ENCODE measurements at regions not wholly inside any gene's neighbourhood (a gene's known extent, or its start where the extent isn't known, plus 50 kb on each side); places are given as distances from the start of the nearest gene placed in this dataset.

- no peak for ATAC-seq (replicated peaks)
- no peaks in the 10 kb centered on the region for H3K36me3 Mint-ChIP-seq (ENCODE audit: insufficient read depth)
- H3K27me3 Mint-ChIP-seq = no peaks in the 10 kb centered on the region
- no peak overlapping the region for H3K27ac Mint-ChIP-seq
- DNase-seq = no peak
- peaks cover 0 to 9% of the 10 kb centered on the region in 2 donors for H3K9me3 Mint-ChIP-seq
- H3K4me1 Mint-ChIP-seq (ENCODE audit: low read depth in 2 of 2) = peaks cover 15 to 19% of the 10 kb centered on the region in 2 donors
- no peak overlapping the region for H3K4me3 Mint-ChIP-seq
Measured at GRCh38 chr3:187832202-187832601, 86.9 kb upstream of the BCL6 start.

GRCh38 chr3:187833375-187833774, 88.1 kb upstream of the BCL6 start:
- DNase-seq = no peak
- Mint-ChIP-seq H3K9me3 (peaks cover 0 to 9% of the 10 kb centered on the region in 2 donors), H3K36me3 (ENCODE audit: insufficient read depth) (no peaks in the 10 kb centered on the region), H3K4me1 (ENCODE audit: low read depth in 2 of 2) (peaks cover 14 to 18% of the 10 kb centered on the region in 2 donors), H3K27ac (no peak overlapping the region), H3K27me3 (no peaks in the 10 kb centered on the region), H3K4me3 (no peak overlapping the region)
- no peak for ATAC-seq (replicated peaks)

- peaks cover 8 to 12% of the 10 kb centered on the region in 2 donors for H3K4me1 Mint-ChIP-seq (ENCODE audit: low read depth in 2 of 2)
- DNase-seq (no peak), ATAC-seq (replicated peaks) (no peak)
- no peaks in the 10 kb centered on the region for H3K36me3 Mint-ChIP-seq (ENCODE audit: insufficient read depth)
- H3K27ac Mint-ChIP-seq = no peak overlapping the region
- H3K27me3 Mint-ChIP-seq = no peaks in the 10 kb centered on the region
- H3K9me3 Mint-ChIP-seq = peaks cover 0 to 9% of the 10 kb centered on the region in 2 donors
- no peak overlapping the region for H3K4me3 Mint-ChIP-seq
Measured at GRCh38 chr3:187833799-187834578, 88.7 kb upstream of the BCL6 start.

GRCh38 chr3:187836823-187837770, 91.8 kb upstream of the BCL6 start:
- H3K27me3 Mint-ChIP-seq = peaks cover 0 to 6% of the 10 kb centered on the region in 2 donors
- no peak for ATAC-seq (replicated peaks)
- H3K27ac Mint-ChIP-seq = no peak overlapping the region
- no peaks in the 10 kb centered on the region for H3K36me3 Mint-ChIP-seq (ENCODE audit: insufficient read depth)
- DNase-seq = no peak
- H3K4me3 Mint-ChIP-seq = no peak overlapping the region
- H3K4me1 Mint-ChIP-seq (ENCODE audit: low read depth in 2 of 2) = peaks cover 0 to 5% of the 10 kb centered on the region in 2 donors
- peaks cover 0 to 9% of the 10 kb centered on the region in 2 donors for H3K9me3 Mint-ChIP-seq

GRCh38 chr3:187838016-187838540, 92.8 kb upstream of the BCL6 start:
- H3K27me3 Mint-ChIP-seq = peaks cover 0 to 6% of the 10 kb centered on the region in 2 donors
- H3K27ac Mint-ChIP-seq = no peak overlapping the region

GRCh38 chr3:187839422-187839821, 94.2 kb upstream of the BCL6 start:
- Mint-ChIP-seq H3K36me3 (ENCODE audit: insufficient read depth) (no peaks in the 10 kb centered on the region), H3K27me3 (peaks cover 5 to 13% of the 10 kb centered on the region in 2 donors), H3K4me1 (ENCODE audit: low read depth in 2 of 2) (no peaks in the 10 kb centered on the region), H3K9me3 (peaks cover 0 to 8% of the 10 kb centered on the region in 2 donors), H3K27ac (no peak overlapping the region), H3K4me3 (no peak overlapping the region)
- ATAC-seq (replicated peaks) (no peak), DNase-seq (no peak)

More at GRCh38 chr3:187838016-187838540, 92.8 kb upstream of the BCL6 start:
- ATAC-seq (replicated peaks) (no peak), DNase-seq (no peak)
- no peaks in the 10 kb centered on the region for H3K36me3 Mint-ChIP-seq (ENCODE audit: insufficient read depth)
- H3K4me3 Mint-ChIP-seq = no peak overlapping the region
- peaks cover 0 to 9% of the 10 kb centered on the region in 2 donors for H3K9me3 Mint-ChIP-seq
- H3K4me1 Mint-ChIP-seq (ENCODE audit: low read depth in 2 of 2) = no peaks in the 10 kb centered on the region

GRCh38 chr3:187840856-187841255, 95.6 kb upstream of the BCL6 start:
- H3K9me3 Mint-ChIP-seq = no peaks in the 10 kb centered on the region
- no peaks in the 10 kb centered on the region for H3K4me1 Mint-ChIP-seq (ENCODE audit: low read depth in 2 of 2)
- no peak overlapping the region for H3K4me3 Mint-ChIP-seq
- H3K27me3 Mint-ChIP-seq = peaks cover 5 to 13% of the 10 kb centered on the region in 2 donors
- no peak overlapping the region for H3K27ac Mint-ChIP-seq
- ATAC-seq (replicated peaks) (no peak), DNase-seq (no peak)
- H3K36me3 Mint-ChIP-seq (ENCODE audit: insufficient read depth) = no peaks in the 10 kb centered on the region

- H3K9me3 Mint-ChIP-seq = no peaks in the 10 kb centered on the region
- ATAC-seq (replicated peaks) = no peak
- no peak overlapping the region for H3K27ac Mint-ChIP-seq
- no peak for DNase-seq
- no peaks in the 10 kb centered on the region for H3K36me3 Mint-ChIP-seq (ENCODE audit: insufficient read depth)
- H3K4me1 Mint-ChIP-seq (ENCODE audit: low read depth in 2 of 2) = no peaks in the 10 kb centered on the region
- H3K4me3 Mint-ChIP-seq = no peak overlapping the region
- H3K27me3 Mint-ChIP-seq = peaks cover 5 to 13% of the 10 kb centered on the region in 2 donors
Measured at GRCh38 chr3:187841560-187841959, 96.3 kb upstream of the BCL6 start.

GRCh38 chr3:187843654-187844053, 98.4 kb upstream of the BCL6 start:
- Mint-ChIP-seq H3K36me3 (ENCODE audit: insufficient read depth) (no peaks in the 10 kb centered on the region), H3K9me3 (no peaks in the 10 kb centered on the region), H3K4me3 (no peak overlapping the region), H3K4me1 (ENCODE audit: low read depth in 2 of 2) (no peaks in the 10 kb centered on the region), H3K27me3 (peaks cover 5 to 13% of the 10 kb centered on the region in 2 donors), H3K27ac (no peak overlapping the region)
- ATAC-seq (replicated peaks) = no peak
- DNase-seq = no peak

GRCh38 chr3:187844708-187845107, 99.4 kb upstream of the BCL6 start:
- H3K4me3 Mint-ChIP-seq = no peak overlapping the region
- DNase-seq (no peak), ATAC-seq (replicated peaks) (no peak)
- peaks cover 0 to 3% of the 10 kb centered on the region in 2 donors for H3K4me1 Mint-ChIP-seq (ENCODE audit: low read depth in 2 of 2)
- H3K36me3 Mint-ChIP-seq (ENCODE audit: insufficient read depth) = no peaks in the 10 kb centered on the region
- peaks cover 5 to 8% of the 10 kb centered on the region in 2 donors for H3K27me3 Mint-ChIP-seq
- H3K9me3 Mint-ChIP-seq = no peaks in the 10 kb centered on the region
- H3K27ac Mint-ChIP-seq = no peak overlapping the region

- H3K27me3 Mint-ChIP-seq = peaks cover 5 to 7% of the 10 kb centered on the region in 2 donors
- peaks cover 8 to 13% of the 10 kb centered on the region in 2 donors for H3K4me1 Mint-ChIP-seq (ENCODE audit: low read depth in 2 of 2)
- ATAC-seq (replicated peaks) = no peak
- DNase-seq = no peak
- H3K36me3 Mint-ChIP-seq (ENCODE audit: insufficient read depth) = no peaks in the 10 kb centered on the region
- no peak overlapping the region for H3K4me3 Mint-ChIP-seq
- H3K27ac Mint-ChIP-seq = no peak overlapping the region
- no peaks in the 10 kb centered on the region for H3K9me3 Mint-ChIP-seq
Measured at GRCh38 chr3:187845826-187846225, 100.6 kb upstream of the BCL6 start.

- H3K27ac Mint-ChIP-seq = no peak overlapping the region
- H3K36me3 Mint-ChIP-seq (ENCODE audit: insufficient read depth) = peaks cover under 1% of the 10 kb centered on the region
- no peak for ATAC-seq (replicated peaks)
- peaks cover 9 to 14% of the 10 kb centered on the region in 2 donors for H3K4me1 Mint-ChIP-seq (ENCODE audit: low read depth in 2 of 2)
- H3K4me3 Mint-ChIP-seq = no peak overlapping the region
- DNase-seq = no peak
- no peaks in the 10 kb centered on the region for H3K9me3 Mint-ChIP-seq
- H3K27me3 Mint-ChIP-seq = peaks cover 4 to 6% of the 10 kb centered on the region in 2 donors
Measured at GRCh38 chr3:187848401-187848800, 103.1 kb upstream of the BCL6 start.

GRCh38 chr3:187849016-187849654, 103.9 kb upstream of the BCL6 start:
- Mint-ChIP-seq H3K27ac (no peak overlapping the region), H3K4me3 (no peak overlapping the region), H3K36me3 (ENCODE audit: insufficient read depth) (peaks cover 2% of the 10 kb centered on the region), H3K9me3 (no peaks in the 10 kb centered on the region), H3K27me3 (no peaks in the 10 kb centered on the region), H3K4me1 (ENCODE audit: low read depth in 2 of 2) (peaks cover 9 to 14% of the 10 kb centered on the region in 2 donors)
- no peak for ATAC-seq (replicated peaks)
- DNase-seq = no peak

Measured in effector memory CD8-positive, alpha-beta T cell (primary cell).